GM12873 (cell line): ENCODE measurements at regions not wholly inside any gene's neighbourhood (a gene's known extent, or its start where the extent isn't known, plus 50 kb on each side); places are given as distances from the start of the nearest gene placed in this dataset.

Experiments used
- TF ChIP-seq, protein P1 (sequence below): IDR thresholded peaks from 2 replicates; pipeline ENCODE4 v1.5.1; 2012; ENCODE audit warnings: low read depth, mild to moderate bottlenecking, moderate library complexity, low read length, control low read depth; ENCODE audit not compliant: insufficient read depth; ENCODE audit errors: missing control alignments

DNA sequence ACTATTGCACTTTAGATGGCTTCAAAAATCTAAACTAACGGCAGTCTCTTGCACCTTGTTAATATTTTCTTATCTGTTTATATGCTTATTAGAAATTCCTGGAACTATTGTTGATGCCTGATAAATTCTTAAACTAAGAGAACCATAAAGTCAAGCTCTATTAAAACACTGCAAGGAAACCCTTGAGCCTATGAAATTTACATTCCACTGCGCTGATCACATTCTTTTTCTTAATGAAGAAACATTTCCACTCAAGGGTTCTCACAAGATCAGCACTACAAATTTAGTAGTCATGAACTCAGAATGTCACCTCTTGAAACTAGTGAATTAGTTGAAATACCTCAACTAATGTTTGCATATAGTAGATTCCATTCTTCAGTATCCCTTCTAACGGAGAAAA is 331.8 kb upstream of the SLC8A1 start:
- TF ChIP-seq, protein P1, sequence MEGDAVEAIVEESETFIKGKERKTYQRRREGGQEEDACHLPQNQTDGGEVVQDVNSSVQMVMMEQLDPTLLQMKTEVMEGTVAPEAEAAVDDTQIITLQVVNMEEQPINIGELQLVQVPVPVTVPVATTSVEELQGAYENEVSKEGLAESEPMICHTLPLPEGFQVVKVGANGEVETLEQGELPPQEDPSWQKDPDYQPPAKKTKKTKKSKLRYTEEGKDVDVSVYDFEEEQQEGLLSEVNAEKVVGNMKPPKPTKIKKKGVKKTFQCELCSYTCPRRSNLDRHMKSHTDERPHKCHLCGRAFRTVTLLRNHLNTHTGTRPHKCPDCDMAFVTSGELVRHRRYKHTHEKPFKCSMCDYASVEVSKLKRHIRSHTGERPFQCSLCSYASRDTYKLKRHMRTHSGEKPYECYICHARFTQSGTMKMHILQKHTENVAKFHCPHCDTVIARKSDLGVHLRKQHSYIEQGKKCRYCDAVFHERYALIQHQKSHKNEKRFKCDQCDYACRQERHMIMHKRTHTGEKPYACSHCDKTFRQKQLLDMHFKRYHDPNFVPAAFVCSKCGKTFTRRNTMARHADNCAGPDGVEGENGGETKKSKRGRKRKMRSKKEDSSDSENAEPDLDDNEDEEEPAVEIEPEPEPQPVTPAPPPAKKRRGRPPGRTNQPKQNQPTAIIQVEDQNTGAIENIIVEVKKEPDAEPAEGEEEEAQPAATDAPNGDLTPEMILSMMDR = no peak

DNA sequence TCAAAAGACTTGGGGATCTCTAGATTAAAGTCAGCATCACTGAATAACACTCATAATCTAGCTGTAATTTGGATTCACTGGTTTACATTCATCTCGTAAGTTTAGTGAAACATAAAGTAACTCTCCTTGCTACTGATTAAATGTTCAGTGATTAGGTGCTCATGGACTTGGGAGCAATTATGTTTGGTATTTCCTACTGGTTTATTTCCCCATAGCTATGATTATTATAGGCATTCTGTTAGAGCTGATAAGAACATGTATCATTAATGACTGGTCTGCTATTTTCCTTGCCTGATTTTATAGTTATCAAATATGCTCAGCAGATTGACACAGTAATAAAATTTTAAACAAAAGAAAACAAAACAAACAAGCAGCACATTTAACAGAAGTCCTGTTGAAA is 334.7 kb upstream of the SLC8A1 start:
- TF ChIP-seq, protein P1 = no peak

DNA sequence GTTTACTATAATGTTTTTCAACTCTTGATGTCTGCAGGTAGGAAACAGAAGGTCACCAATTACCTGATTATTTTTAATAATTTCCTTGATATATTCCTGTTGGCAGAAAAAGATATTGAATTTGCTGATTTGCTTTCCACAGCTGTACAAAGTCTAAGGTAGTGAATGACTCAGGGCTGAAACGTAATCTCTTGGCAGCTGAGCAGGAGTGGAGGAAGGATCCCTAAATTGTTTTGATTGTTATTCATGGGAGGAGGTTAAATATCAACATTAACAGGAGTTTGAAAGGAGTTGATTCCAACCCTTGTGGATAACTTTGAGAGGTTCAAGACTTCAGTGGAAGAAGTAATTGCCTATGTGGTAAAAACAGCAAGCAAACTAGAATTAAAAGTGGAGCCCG is 345.2 kb upstream of the SLC8A1 start:
- TF ChIP-seq, protein P1 = no peak

DNA sequence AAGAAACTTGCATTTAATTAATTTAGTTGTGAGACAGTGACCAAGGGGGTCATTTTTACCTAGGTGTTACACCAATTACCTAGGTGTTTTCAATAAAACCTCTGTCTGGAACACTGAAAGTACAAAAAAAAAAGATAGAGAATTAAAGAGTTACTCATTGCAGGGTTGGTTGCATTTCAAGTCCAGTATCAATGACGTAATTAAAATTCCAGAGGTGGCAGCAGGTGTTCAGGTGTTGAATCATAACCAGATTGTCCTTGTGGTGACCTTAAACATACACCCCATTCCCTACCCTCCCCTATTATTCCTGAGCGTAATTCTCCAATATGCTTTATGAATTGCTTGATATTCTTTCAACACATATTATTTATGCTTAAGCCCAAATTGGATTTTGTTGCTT is 352.0 kb upstream of the SLC8A1 start:
- TF ChIP-seq, protein P1 = no peak

DNA sequence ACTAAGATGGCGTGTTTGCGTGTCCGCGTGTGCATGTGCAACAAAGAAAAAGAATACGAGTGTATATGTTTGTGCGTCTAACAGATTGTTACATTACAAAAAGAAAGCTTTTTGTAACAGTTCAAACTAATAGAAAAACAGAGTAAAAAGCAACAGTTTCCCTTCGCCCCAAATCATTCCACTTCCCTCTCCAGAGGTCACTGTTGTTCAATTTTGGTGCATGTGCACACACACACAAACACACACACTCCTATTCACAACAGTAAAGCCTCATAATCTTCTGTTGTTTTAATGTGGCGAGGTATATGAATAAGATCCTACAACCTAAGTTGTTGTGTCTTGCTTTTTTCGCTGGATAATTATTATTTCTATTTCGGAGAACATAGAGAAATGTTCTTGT is 357.3 kb upstream of the SLC8A1 start:
- TF ChIP-seq, protein P1 = no peak

DNA sequence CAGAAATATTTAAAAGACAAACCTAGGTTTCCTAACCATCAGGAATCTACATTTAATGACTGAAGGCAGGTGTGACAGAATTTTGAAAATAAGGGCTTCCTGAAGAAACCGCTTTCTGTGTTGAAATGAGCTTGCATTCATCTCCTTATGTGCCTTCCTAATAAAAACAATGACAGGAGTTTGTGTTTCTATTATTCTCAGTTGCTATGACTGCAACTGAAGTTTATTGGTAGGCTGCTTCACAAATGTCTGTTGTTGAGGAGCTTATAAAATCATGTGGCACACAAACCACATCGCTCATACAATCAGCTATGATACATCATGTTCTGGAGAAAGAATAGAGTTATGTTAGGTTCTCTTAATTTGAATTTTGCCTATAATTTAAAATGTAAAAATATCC is 362.7 kb upstream of the SLC8A1 start:
- TF ChIP-seq, protein P1 = no peak

DNA sequence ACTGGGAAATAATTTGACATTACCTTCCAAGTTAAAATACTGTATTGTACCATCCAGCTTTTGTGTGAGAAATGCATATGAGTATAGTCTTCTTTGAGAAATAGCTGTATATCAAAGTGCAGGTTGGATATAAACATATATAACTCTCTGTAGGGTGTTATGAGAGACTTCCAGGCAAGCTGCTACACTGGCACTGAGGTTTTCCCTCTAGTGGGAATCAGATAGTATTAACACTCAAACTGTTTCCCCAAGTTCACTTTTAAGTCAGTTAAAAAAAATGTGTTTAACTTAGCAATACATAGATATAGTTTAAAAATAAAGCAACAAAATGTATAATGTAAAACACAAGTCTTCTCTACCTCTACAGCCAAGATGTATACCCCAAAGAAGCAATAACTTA is 368.4 kb upstream of the SLC8A1 start:
- TF ChIP-seq, protein P1 = no peak
